Neural progenitor cell (in vitro differentiated cells): ENCODE measurements at regions not wholly inside any gene's neighbourhood (a gene's known extent, or its start where the extent isn't known, plus 50 kb on each side); places are given as distances from the start of the nearest gene placed in this dataset.
"Not testable (repeated sequence)": the region's sequence is repeated elsewhere in the genome, so short reads cannot be mapped to it uniquely, and the experiment has no call there.

ENCODE experiments used
- DNase-seq: peaks from one replicate; pipeline ENCODE4 v3.0.0-alpha.2; 2016; ENCODE audit warnings: low spot score
- H2AFZ ChIP-seq: fragments of 200-600 bp; sonication (generic); replicated peaks from 2 replicates; pipeline ENCODE4 v1.6.1; 2016; ENCODE audit warnings: antibody characterized with exemption
- H3F3A ChIP-seq: fragments of 200-600 bp; sonication (generic); 2 replicates; pipeline ENCODE4 v1.6.1; 2016; ENCODE audit warnings: antibody characterized with exemption, low read depth
- H3K27ac ChIP-seq: fragments of 200-600 bp; sonication (generic); 2 replicates; pipeline ENCODE4 v1.5.1; 2016; ENCODE audit warnings: mild to moderate bottlenecking
- H3K27me3 ChIP-seq: fragments of 200-600 bp; sonication (generic); 2 replicates; pipeline ENCODE4 v1.6.1; 2016; ENCODE audit warnings: mild to moderate bottlenecking, moderate library complexity
- H3K36me3 ChIP-seq: fragments of 200-600 bp; sonication (generic); 2 replicates; pipeline ENCODE4 v1.5.1; 2016
- H3K4me1 ChIP-seq: fragments of 200-600 bp; sonication (generic); 2 replicates; pipeline ENCODE4 v1.6.1; 2016; ENCODE audit warnings: mixed run types
- H3K4me2 ChIP-seq: fragments of 200-600 bp; sonication (generic); 2 replicates; pipeline ENCODE4 v1.6.1; 2016
- H3K4me3 ChIP-seq: fragments of 200-600 bp; sonication (generic); 2 replicates; pipeline ENCODE4 v1.5.1; 2016
- H3K79me2 ChIP-seq: fragments of 200-600 bp; sonication (generic); 2 replicates; pipeline ENCODE4 v1.6.1; 2016; ENCODE audit warnings: low read depth
- H3K9ac ChIP-seq: fragments of 200-600 bp; sonication (generic); 2 replicates; pipeline ENCODE4 v1.6.1; 2016
- H3K9me3 ChIP-seq: fragments of 200-600 bp; sonication (generic); 2 replicates; pipeline ENCODE4 v1.5.1; 2016; ENCODE audit warnings: low read depth
- H4K20me1 ChIP-seq: fragments of 200-600 bp; sonication (generic); 2 replicates; pipeline ENCODE4 v1.6.1; 2016; ENCODE audit warnings: low read depth
- H3K27ac Mint-ChIP-seq: 3 replicates; pipeline ENCODE4 v1.8.0; 2021; ENCODE audit warnings: mixed read lengths
- H3K27me3 Mint-ChIP-seq: 2 replicates; pipeline ENCODE4 v1.8.0; 2022; ENCODE audit warnings: low read depth, mild to moderate bottlenecking, inconsistent platforms, moderate library complexity, mixed read lengths; ENCODE audit not compliant: insufficient read depth
- H3K36me3 Mint-ChIP-seq: 3 replicates; pipeline ENCODE4 v1.8.0; 2021; ENCODE audit warnings: mixed read lengths
- H3K4me1 Mint-ChIP-seq: 3 replicates; pipeline ENCODE4 v1.8.0; 2021; ENCODE audit warnings: mixed read lengths
- H3K4me3 Mint-ChIP-seq: 3 replicates; pipeline ENCODE4 v1.8.0; 2021; ENCODE audit warnings: mild to moderate bottlenecking, moderate library complexity, mixed read lengths
- H3K9me3 Mint-ChIP-seq: 3 replicates; pipeline ENCODE4 v1.8.0; 2020; ENCODE audit warnings: mixed read lengths
- EZH2 ChIP-seq: fragments of 200-600 bp; sonication (generic); IDR thresholded peaks from 2 replicates; pipeline ENCODE4 v1.6.1; 2017; ENCODE audit warnings: antibody characterized with exemption, mild to moderate bottlenecking, moderate library complexity
- EZH2phosphoT487 ChIP-seq: fragments of 200-600 bp; sonication (generic); IDR thresholded peaks from 2 replicates; pipeline ENCODE4 v1.6.1; 2017; ENCODE audit warnings: antibody characterized with exemption
- TF ChIP-seq, protein P1 (sequence below): fragments of 200-600 bp; sonication (generic); IDR thresholded peaks from 2 replicates; pipeline ENCODE4 v1.5.1; 2017; ENCODE audit warnings: antibody characterized with exemption, mild to moderate bottlenecking

DNA sequence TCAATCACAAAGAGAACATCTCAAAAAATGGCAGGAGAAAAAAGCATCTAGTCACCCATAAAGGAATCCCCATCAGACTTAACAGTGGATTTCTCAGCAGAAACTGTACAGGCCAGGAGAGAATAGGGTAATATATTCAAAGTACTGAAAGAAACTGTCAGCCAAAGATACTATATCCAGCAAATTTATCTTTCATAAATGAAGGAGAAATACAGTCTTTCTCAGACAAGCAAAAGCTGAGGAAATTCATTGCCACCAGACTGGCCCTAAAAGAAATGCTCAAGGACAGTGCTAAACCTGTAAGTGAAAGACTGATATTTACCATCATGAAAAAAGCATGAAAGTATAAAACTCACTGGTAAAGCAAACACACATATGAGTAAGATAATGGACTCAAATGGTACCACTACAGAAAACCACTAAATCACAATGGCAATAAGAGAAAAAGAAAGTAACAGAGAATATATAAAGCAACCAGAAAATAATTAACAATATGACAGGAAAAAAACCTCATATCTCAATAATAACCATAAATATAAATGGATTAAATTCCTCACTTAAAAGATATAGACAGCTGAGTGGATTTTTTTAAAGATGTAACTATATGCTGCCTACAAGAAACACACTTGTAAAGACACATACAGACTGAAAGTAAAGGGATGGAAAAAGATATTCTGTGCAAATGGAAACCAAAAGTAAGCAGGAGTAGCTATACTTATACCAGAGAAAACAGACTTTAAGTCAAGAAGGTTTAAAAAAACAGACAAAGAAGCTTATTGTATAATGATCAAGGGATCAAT, 83.4 kb upstream of the STK39 start:
- Mint-ChIP-seq H3K4me1 (no peaks in the 10 kb centered on the region), H3K27ac (no peak overlapping the region), H3K9me3 (peaks cover 25% of the 10 kb centered on the region), H3K27me3 (peaks cover 4% of the 10 kb centered on the region), H3K36me3 (no peaks in the 10 kb centered on the region), H3K4me3 (no peak overlapping the region)
- Histone ChIP-seq H3K4me2 (no peak overlapping the region), H3K27ac (no peak overlapping the region), H2AFZ (no peak overlapping the region), H3K36me3 (no peaks in the 10 kb centered on the region), H3K4me3 (no peak overlapping the region), H3K9me3 (peaks cover 7% of the 10 kb centered on the region), H3K79me2 (no peaks in the 10 kb centered on the region), H3K27me3 (no peaks in the 10 kb centered on the region), H3F3A (no peaks in the 10 kb centered on the region), H4K20me1 (no peaks in the 10 kb centered on the region), H3K9ac (no peak overlapping the region), H3K4me1 (no peaks in the 10 kb centered on the region)
- no peak for DNase-seq
- TF ChIP-seq, protein P1, sequence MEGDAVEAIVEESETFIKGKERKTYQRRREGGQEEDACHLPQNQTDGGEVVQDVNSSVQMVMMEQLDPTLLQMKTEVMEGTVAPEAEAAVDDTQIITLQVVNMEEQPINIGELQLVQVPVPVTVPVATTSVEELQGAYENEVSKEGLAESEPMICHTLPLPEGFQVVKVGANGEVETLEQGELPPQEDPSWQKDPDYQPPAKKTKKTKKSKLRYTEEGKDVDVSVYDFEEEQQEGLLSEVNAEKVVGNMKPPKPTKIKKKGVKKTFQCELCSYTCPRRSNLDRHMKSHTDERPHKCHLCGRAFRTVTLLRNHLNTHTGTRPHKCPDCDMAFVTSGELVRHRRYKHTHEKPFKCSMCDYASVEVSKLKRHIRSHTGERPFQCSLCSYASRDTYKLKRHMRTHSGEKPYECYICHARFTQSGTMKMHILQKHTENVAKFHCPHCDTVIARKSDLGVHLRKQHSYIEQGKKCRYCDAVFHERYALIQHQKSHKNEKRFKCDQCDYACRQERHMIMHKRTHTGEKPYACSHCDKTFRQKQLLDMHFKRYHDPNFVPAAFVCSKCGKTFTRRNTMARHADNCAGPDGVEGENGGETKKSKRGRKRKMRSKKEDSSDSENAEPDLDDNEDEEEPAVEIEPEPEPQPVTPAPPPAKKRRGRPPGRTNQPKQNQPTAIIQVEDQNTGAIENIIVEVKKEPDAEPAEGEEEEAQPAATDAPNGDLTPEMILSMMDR, result no peak
- TF ChIP-seq EZH2 (no peak), EZH2phosphoT487 (no peak)

DNA sequence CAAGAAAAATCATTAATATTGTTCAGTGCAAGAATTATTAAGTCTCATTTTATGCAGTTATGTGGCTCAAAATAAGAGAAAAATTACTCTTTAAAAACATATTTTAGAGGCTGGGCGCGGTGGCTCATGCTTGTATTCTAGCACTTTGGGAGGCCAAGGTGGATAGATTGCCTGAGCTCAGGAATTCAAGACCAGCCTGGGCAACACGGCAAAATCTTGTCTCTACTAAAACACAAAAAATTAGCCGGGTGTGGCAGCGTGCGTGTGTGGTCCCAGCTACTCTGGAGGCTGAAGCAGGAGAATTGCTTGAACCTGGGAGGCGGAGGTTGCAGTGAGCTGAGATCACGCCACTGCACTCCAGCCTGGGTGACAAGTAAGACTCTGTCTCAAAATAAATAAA, 87.9 kb upstream of the STK39 start:
- DNase-seq, H3K79me2 ChIP-seq, H3K27me3 Mint-ChIP-seq, H4K20me1 ChIP-seq, H3K4me3 Mint-ChIP-seq, H3K27ac ChIP-seq, H3K9ac ChIP-seq, H3K27me3 ChIP-seq, H2AFZ ChIP-seq, H3K36me3 Mint-ChIP-seq, H3K36me3 ChIP-seq, H3K4me3 ChIP-seq, H3K4me2 ChIP-seq, H3K9me3 ChIP-seq, H3K27ac Mint-ChIP-seq, H3F3A ChIP-seq: not testable (repeated sequence)
- H3K4me1 ChIP-seq, result peaks cover 14% of the 10 kb centered on the region
- H3K9me3 Mint-ChIP-seq, result peaks cover 20% of the 10 kb centered on the region
- peaks cover 12% of the 10 kb centered on the region for H3K4me1 Mint-ChIP-seq

DNA sequence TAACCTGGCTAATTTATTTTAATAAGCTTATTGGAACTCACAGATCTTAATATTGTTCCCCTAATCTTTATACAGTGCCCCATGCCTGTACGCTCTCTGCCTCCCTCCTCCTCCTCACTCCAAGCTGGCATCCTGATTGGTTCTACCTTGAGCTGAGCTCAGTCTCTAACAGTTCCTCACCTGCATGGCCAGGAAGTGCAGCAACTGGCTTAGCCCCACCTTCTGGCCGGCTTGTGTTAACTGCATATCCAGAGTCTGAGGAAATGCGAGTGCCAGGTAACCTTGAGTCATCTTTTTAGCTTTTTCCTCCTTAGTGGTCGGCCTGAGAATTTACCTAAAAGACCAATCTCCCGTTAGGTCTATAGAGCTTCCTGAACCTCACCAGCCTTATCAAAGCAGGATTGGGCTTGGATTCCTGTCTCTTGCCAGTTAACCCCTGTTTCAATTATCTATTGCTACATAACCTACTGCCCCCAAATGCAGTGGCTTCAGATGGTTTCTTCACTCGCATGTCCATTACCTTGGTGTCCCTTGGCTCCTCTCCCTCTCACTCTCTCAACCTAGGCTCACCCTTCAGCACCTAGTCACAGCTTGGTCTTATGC, 89.5 kb upstream of the STK39 start:
- Histone ChIP-seq H3K4me3 (no peak overlapping the region), H4K20me1 (no peaks in the 10 kb centered on the region), H2AFZ (no peak overlapping the region), H3K27ac (no peak overlapping the region), H3K9ac (no peak overlapping the region), H3K79me2 (no peaks in the 10 kb centered on the region), H3F3A (no peaks in the 10 kb centered on the region), H3K4me1 (peaks cover 17% of the 10 kb centered on the region), H3K9me3 (no peaks in the 10 kb centered on the region), H3K4me2 (no peak overlapping the region), H3K36me3 (no peaks in the 10 kb centered on the region), H3K27me3 (no peaks in the 10 kb centered on the region)
- H3K36me3 Mint-ChIP-seq, result no peaks in the 10 kb centered on the region
- DNase-seq, result peak; percentile 32
- no peaks in the 10 kb centered on the region for H3K27me3 Mint-ChIP-seq
- peaks cover 8% of the 10 kb centered on the region for H3K9me3 Mint-ChIP-seq
- TF ChIP-seq EZH2, result no peak
- no peak for TF ChIP-seq EZH2phosphoT487
- TF ChIP-seq, protein P1, result peak; percentile 45
- peaks cover 12% of the 10 kb centered on the region for H3K4me1 Mint-ChIP-seq
- H3K4me3 Mint-ChIP-seq, result no peak overlapping the region
- H3K27ac Mint-ChIP-seq, result no peak overlapping the region

DNA sequence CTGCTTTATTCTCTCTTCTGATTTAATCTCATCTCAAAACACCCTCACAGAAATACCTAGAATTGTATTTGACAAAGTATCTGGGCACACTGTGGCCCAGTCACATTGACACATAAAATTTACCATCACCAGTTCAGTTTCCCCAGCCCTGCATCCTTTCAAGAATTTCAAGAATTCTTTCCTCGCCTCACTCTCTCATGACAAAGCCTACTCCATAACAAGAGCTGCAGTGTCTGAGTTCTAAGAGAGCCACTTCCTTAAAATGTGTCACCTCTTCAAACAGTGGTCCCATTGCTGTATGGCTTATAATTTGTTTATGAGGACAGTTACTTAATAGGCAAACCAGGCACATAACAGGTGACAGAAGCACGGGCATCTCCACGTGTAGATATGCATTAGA, 90.9 kb upstream of the STK39 start:
- no peaks in the 10 kb centered on the region for H3K36me3 ChIP-seq
- no peaks in the 10 kb centered on the region for H3F3A ChIP-seq
- Mint-ChIP-seq H3K9me3 (no peaks in the 10 kb centered on the region), H3K4me3 (no peak overlapping the region), H3K27me3 (no peaks in the 10 kb centered on the region), H3K27ac (no peak overlapping the region), H3K4me1 (peaks cover 12% of the 10 kb centered on the region), H3K36me3 (no peaks in the 10 kb centered on the region)
- no peak for DNase-seq
- no peak for TF ChIP-seq EZH2
- TF ChIP-seq, protein P1, result no peak
- no peak for TF ChIP-seq EZH2phosphoT487
- H3K27me3 ChIP-seq, result no peaks in the 10 kb centered on the region
- H3K4me3 ChIP-seq, result no peak overlapping the region
- H4K20me1 ChIP-seq, result no peaks in the 10 kb centered on the region
- H2AFZ ChIP-seq, result no peak overlapping the region
- peaks cover 17% of the 10 kb centered on the region for H3K4me1 ChIP-seq
- no peak overlapping the region for H3K9ac ChIP-seq
- no peaks in the 10 kb centered on the region for H3K79me2 ChIP-seq
- no peak overlapping the region for H3K27ac ChIP-seq
- no peaks in the 10 kb centered on the region for H3K9me3 ChIP-seq
- no peak overlapping the region for H3K4me2 ChIP-seq
